ENCODE measurements at regions not wholly inside any gene's neighbourhood (a gene's known extent, or its start where the extent isn't known, plus 50 kb on each side); places are given as distances from the start of the nearest gene placed in this dataset.

DNA sequence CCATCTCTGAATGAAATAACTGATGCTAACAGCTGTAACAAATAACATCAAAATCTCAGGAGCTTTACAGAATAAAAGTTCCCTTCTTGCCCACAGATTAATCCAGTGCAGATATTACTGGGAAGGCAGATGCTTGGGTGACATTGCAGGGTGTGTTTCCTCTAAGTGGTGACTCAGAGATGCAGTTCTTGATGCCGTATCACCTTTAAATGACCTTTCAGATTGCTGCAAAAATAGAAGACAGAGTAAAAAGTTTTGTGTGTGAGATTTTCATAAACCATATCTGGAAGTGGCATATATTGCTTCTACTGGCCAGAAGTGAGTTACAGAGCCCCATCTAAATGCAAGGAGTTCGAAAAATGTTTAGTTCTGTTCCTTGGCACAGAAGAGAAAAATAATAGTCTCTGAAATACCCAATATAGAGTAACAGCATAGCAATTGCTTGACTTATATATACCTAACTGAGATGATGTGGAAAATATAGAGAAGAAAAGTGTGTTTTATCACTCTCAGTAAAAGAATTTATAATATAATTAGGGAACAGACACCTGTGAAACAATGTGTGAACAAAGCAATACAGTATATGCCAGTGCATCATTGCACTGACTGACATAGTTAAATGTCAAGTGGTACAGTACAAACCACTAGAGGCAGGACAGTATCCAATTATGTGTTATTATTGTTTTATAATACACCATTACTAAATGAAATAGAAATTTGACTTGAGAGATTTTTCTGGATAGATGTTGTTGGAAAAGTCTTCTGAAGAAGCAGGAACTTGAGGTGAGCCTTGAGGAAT lies 430.7 kb upstream of the CBLB start:
- TF ChIP-seq, protein P1, sequence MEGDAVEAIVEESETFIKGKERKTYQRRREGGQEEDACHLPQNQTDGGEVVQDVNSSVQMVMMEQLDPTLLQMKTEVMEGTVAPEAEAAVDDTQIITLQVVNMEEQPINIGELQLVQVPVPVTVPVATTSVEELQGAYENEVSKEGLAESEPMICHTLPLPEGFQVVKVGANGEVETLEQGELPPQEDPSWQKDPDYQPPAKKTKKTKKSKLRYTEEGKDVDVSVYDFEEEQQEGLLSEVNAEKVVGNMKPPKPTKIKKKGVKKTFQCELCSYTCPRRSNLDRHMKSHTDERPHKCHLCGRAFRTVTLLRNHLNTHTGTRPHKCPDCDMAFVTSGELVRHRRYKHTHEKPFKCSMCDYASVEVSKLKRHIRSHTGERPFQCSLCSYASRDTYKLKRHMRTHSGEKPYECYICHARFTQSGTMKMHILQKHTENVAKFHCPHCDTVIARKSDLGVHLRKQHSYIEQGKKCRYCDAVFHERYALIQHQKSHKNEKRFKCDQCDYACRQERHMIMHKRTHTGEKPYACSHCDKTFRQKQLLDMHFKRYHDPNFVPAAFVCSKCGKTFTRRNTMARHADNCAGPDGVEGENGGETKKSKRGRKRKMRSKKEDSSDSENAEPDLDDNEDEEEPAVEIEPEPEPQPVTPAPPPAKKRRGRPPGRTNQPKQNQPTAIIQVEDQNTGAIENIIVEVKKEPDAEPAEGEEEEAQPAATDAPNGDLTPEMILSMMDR (IDR thresholded peaks at IDR 0.05), result no peak
- no peak for TF ChIP-seq POLR2A (IDR thresholded peaks at IDR 0.05; ENCODE audit: low read depth)
- no peak for TF ChIP-seq EP300 (IDR thresholded peaks at IDR 0.05)
- TF ChIP-seq POLR2AphosphoS5 (IDR thresholded peaks at IDR 0.05), result no peak

Data from esophagus muscularis mucosa (tissue), 4 donors.